GM12872 (cell line): ENCODE measurements at regions not wholly inside any gene's neighbourhood (a gene's known extent, or its start where the extent isn't known, plus 50 kb on each side); places are given as distances from the start of the nearest gene placed in this dataset.

Experiments used
- TF ChIP-seq, protein P1 (sequence below): IDR thresholded peaks from 3 replicates; pipeline ENCODE4 v1.5.1; 2011; ENCODE audit warnings: low read depth, mild to moderate bottlenecking, low read length, moderate library complexity; ENCODE audit not compliant: insufficient read depth

- TF ChIP-seq, protein P1, sequence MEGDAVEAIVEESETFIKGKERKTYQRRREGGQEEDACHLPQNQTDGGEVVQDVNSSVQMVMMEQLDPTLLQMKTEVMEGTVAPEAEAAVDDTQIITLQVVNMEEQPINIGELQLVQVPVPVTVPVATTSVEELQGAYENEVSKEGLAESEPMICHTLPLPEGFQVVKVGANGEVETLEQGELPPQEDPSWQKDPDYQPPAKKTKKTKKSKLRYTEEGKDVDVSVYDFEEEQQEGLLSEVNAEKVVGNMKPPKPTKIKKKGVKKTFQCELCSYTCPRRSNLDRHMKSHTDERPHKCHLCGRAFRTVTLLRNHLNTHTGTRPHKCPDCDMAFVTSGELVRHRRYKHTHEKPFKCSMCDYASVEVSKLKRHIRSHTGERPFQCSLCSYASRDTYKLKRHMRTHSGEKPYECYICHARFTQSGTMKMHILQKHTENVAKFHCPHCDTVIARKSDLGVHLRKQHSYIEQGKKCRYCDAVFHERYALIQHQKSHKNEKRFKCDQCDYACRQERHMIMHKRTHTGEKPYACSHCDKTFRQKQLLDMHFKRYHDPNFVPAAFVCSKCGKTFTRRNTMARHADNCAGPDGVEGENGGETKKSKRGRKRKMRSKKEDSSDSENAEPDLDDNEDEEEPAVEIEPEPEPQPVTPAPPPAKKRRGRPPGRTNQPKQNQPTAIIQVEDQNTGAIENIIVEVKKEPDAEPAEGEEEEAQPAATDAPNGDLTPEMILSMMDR: no peak
Measured at GRCh38 chr11:97890466-97890865, 1130.3 kb upstream of the CNTN5 start.

GRCh38 chr11:97893612-97894011 lies 1127.1 kb upstream of the CNTN5 start:
- TF ChIP-seq, protein P1: no peak

GRCh38 chr11:97894978-97895377 lies 1125.8 kb upstream of the CNTN5 start:
- TF ChIP-seq, protein P1: no peak

DNA sequence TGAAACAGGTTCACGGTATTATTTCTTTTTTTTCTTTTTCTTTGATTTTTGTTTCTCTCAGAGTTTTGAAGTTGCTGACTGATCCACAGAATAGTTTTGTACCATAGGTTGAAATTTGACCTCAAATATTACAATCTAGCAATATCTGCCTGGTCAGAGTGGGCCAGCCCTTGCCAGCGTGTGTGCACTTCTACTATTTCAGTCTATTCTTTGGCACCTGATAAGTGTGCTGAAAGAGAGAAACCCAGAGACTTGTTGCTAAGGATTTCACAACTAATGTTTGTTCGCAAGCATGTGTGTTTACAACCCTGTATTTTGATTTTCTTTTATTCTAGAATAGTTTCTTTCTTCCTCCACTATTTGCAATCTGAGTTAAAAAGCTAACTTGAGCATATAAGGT lies 1125.2 kb upstream of the CNTN5 start:
- TF ChIP-seq, protein P1: no peak

DNA sequence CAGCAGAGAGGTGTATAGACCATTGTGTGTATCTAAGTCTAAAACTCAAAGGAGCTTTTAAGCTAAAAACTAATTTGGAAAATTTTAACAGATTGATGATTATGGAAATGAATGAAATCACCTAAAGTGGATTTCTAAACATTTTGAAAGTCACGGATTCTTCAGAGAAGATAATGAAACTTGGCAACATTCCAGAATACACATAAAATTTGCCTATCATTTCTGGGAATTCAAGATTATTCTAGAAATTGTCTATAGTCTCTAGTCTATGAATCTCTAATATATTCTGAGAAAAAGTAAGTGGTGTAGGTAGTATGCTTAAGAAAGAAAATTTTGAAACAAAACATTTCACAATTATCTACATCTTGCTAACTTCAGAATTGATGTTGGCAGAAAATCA lies 1117.9 kb upstream of the CNTN5 start:
- TF ChIP-seq, protein P1: no peak

- TF ChIP-seq, protein P1: no peak
Measured at GRCh38 chr11:97905101-97905500, 1115.6 kb upstream of the CNTN5 start.

- TF ChIP-seq, protein P1: no peak
Measured at GRCh38 chr11:97905671-97906070, 1115.1 kb upstream of the CNTN5 start.

- TF ChIP-seq, protein P1: no peak
Measured at GRCh38 chr11:97908354-97908753, 1112.4 kb upstream of the CNTN5 start.
